ENCODE measurements at regions not wholly inside any gene's neighbourhood (a gene's known extent, or its start where the extent isn't known, plus 50 kb on each side); places are given as distances from the start of the nearest gene placed in this dataset.

DNA sequence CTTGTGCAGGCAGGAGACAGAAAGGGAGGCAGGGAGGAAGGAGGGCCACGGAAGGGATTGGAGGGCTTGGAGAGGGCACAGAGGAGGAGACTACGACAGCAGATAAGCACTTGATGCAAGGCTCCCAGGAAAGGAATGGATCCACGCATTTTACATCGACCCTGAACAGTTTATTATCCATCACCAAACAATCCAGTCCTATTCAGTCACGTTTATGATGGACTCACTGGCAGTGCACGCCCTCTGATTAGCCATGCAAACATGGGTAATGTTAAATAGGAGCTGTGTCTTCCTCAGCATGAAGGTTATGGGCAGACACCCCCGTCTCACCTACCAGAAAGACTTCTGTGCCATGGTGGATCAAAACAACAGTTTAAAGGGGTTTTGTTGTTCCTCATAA, 80.2 kb upstream of the SNRK start:
- no peak overlapping the region for H3K4me3 ChIP-seq
- H3K4me1 ChIP-seq: peaks cover 0 to 9% of the 10 kb centered on the region in 2 donors
- no peaks in the 10 kb centered on the region for H3K9me3 ChIP-seq
- no peak for TF ChIP-seq CTCF (IDR thresholded peaks at IDR 0.05)
- peak; percentile 18 for DNase-seq (ENCODE audit: low spot score)
- H3K27me3 ChIP-seq: no peaks in the 10 kb centered on the region
- no peaks in the 10 kb centered on the region for H3K36me3 ChIP-seq
- H3K27ac ChIP-seq: no peak overlapping the region

DNA sequence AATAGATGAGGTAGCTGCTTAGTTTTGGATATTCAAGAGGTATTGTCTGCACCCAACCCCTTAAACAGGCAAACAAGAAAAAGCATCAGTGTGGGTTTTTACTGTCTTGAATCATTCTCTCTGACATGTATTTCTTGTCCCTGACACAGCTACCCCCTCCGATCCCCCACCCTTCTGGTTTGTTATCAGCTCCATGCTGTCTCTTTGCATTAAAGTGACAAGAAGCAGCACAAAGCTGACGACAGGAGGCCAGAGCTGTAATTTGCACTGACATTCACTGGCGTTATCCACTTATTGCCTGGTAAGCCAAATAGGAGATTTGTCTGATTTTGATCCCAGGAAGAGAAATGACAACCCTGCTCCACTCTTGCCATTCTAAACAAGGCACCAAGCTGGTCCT, 83.3 kb upstream of the SNRK start:
- H3K9me3 ChIP-seq: peaks cover 0 to 5% of the 10 kb centered on the region in 2 donors
- no peaks in the 10 kb centered on the region for H3K27me3 ChIP-seq
- no peak overlapping the region for H3K4me3 ChIP-seq
- no peak for TF ChIP-seq CTCF (IDR thresholded peaks at IDR 0.05)
- DNase-seq (ENCODE audit: low spot score): no peak
- H3K4me1 ChIP-seq: no peaks in the 10 kb centered on the region
- no peaks in the 10 kb centered on the region for H3K36me3 ChIP-seq
- no peak overlapping the region for H3K27ac ChIP-seq

DNA sequence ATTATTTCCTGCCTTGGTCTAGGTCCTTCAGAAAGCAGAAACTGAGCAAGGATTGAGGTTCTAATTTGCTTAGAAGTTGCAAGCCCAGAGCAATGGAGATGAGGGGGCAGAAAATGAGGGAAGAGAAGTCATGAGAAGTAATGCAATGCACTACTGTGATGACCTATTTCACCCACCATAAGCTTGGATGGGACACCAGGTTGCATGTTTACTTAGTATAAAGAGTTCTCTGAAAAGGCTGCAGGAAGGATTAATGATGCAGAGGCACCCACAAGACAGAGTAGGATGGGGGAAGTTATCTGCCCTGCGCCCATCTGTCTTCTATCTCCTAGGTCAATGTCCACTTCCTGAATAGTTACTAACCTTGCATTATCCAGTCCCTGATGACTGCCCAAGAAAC, 84.8 kb upstream of the SNRK start:
- Histone ChIP-seq H3K4me3 (no peak overlapping the region), H3K27ac (no peak overlapping the region), H3K9me3 (peaks cover 0 to 5% of the 10 kb centered on the region in 2 donors), H3K4me1 (no peaks in the 10 kb centered on the region), H3K36me3 (no peaks in the 10 kb centered on the region), H3K27me3 (no peaks in the 10 kb centered on the region)
- TF ChIP-seq CTCF (IDR thresholded peaks at IDR 0.05): no peak
- no peak for DNase-seq (ENCODE audit: low spot score)

GRCh38 chr3:43199645-43200306, 86.6 kb upstream of the SNRK start:
- no peak for DNase-seq (ENCODE audit: low spot score)
- Histone ChIP-seq H3K9me3 (peaks cover 0 to 5% of the 10 kb centered on the region in 2 donors), H3K27ac (no peak overlapping the region), H3K4me3 (no peak overlapping the region), H3K36me3 (no peaks in the 10 kb centered on the region), H3K4me1 (peaks cover 0 to 1% of the 10 kb centered on the region in 2 donors), H3K27me3 (no peaks in the 10 kb centered on the region)
- no peak for TF ChIP-seq CTCF (IDR thresholded peaks at IDR 0.05)

GRCh38 chr3:43198791-43199644, 87.3 kb upstream of the SNRK start:
- no peaks in the 10 kb centered on the region for H3K36me3 ChIP-seq
- no peaks in the 10 kb centered on the region for H3K27me3 ChIP-seq
- peaks cover 0 to 5% of the 10 kb centered on the region in 2 donors for H3K9me3 ChIP-seq
- H3K4me1 ChIP-seq: peaks cover 0 to 9% of the 10 kb centered on the region in 2 donors
- no peak for TF ChIP-seq CTCF (IDR thresholded peaks at IDR 0.05)
- H3K4me3 ChIP-seq: no peak overlapping the region
- no peak for DNase-seq (ENCODE audit: low spot score)
- H3K27ac ChIP-seq: no peak overlapping the region

All from right atrium auricular region (tissue), 2 donors.